Right cardiac atrium (tissue), 5 donors: ENCODE measurements at regions not wholly inside any gene's neighbourhood (a gene's known extent, or its start where the extent isn't known, plus 50 kb on each side); places are given as distances from the start of the nearest gene placed in this dataset.

Experiments used
- ATAC-seq, 2 donors: fragments of 200-7000 bp; cut with Tn5 transposase; one replicate each; pipeline versions ENCODE4 v1.8.0 to v1.9.1; 2020; ENCODE audit warnings: moderate library complexity in 2 of 2, mild to moderate bottlenecking in 1 of 2
- DNase-seq, 3 donors: peaks; one replicate each; pipeline ENCODE4 v3.0.0-alpha.2; 2020
- H3K27ac ChIP-seq: one replicate; pipeline ENCODE4 v1.5.1; 2013; ENCODE audit warnings: mild to moderate bottlenecking, low read length, control low read depth, moderate library complexity
- H3K27me3 ChIP-seq: one replicate; pipeline ENCODE4 v1.6.1; 2013; ENCODE audit not compliant: control insufficient read depth, insufficient read depth
- H3K4me1 ChIP-seq: one replicate; pipeline ENCODE4 v1.6.1; 2013; ENCODE audit warnings: low read length; ENCODE audit not compliant: control insufficient read depth, insufficient read depth
- H3K4me3 ChIP-seq: one replicate; pipeline ENCODE4 v1.5.1; 2013; ENCODE audit warnings: low read length, control low read depth
- H3K9me3 ChIP-seq: one replicate; pipeline ENCODE4 v1.6.1; 2013; ENCODE audit warnings: low read length; ENCODE audit not compliant: control insufficient read depth
- WGBS: extraction: QIAGEN DNeasy Blood & Tissue Kit; methylation state at CpG from one replicate; pipeline ENCODE4 v1.1.7; 2013; 5-methylcytosine and 5-hydroxymethylcytosine counted together
- intact Hi-C, 4 donors: fragments of 100-400 bp; cut with DNase I; formaldehyde crosslinking; loops; one replicate each; pipeline versions ENCODE4 v1.11.0 to v1.14.0; 2022 to 2023
- donor health status: healthy with polysubstance abuse.
- donor health status: DM: no; HTN: yes; CAD: no.
- donor health status: DM: no; HTN: no; CAD: no.
- donor health status: DM: no; HTN: yes; CAD: no; lungs with severe emphysema.
- donor health status: DM: yes; HTN: yes; CAD: no.

DNA sequence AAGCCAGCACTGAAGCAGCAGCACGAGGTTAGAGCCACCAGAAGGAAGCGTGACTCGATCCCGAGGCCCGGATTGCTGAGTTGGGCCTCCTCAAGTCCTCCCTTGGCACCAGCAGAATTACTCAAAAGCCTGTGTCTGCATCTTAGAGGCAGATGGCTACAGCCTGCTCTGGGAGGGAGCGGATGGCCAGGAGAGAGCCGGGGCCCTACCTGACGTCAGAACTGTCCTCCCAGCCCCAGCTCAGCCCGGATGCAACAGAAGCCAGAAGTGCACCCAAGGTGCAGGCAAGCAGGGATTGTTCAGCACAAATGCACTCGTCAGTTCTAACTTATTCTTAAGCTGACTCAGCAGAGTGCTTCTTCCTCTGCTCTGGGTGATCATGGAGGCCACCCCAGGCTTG is 155.5 kb upstream of the RPS6KA2 start:
- intact Hi-C loops = loop anchor here in 1 of 4 donors (10.0 kb wide), 1 partner anchor 172 kb away; the partner anchor contains the start of gene RNASET2
- no peak for DNase-seq

DNA sequence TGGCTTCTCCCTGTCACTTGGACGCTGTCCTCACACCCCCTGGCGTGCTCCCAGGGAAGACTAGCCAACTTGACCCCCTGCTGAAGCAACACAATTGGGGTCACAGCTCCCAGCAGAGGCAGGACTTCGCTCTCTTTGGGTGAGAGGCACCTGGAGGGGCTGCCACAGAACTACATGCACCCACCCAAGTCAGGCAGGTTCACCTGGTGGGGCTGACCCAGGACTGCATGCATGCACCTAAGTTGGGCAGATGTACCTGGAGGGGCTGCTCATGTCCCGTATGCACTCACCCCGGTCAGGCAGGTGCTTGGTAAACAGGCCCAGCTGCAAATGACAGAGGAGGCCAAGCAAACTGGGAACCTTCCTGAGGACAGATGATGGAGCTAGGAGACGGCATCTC is 154.3 kb upstream of the RPS6KA2 start:
- 79% methylated on average over 6 of the region's 6 CpGs for WGBS
- intact Hi-C loops = loop anchor here in 1 of 4 donors (10.0 kb wide), 1 partner anchor 173 kb away; the partner anchor contains the start of gene RNASET2
- DNase-seq = no peak
- Histone ChIP-seq H3K4me1 (no peaks in the 10 kb centered on the region), H3K4me3 (no peak overlapping the region), H3K27me3 (no peaks in the 10 kb centered on the region), H3K27ac (no peak overlapping the region), H3K9me3 (no peaks in the 10 kb centered on the region)
- ATAC-seq = no peak

More for the DNA sequence above, 155.5 kb upstream of the RPS6KA2 start:
- H3K9me3 ChIP-seq = no peaks in the 10 kb centered on the region
- no peaks in the 10 kb centered on the region for H3K27me3 ChIP-seq
- 74% methylated on average over 10 of the region's 10 CpGs for WGBS
- no peak overlapping the region for H3K27ac ChIP-seq
- no peaks in the 10 kb centered on the region for H3K4me1 ChIP-seq
- no peak overlapping the region for H3K4me3 ChIP-seq
- ATAC-seq = no peak

DNA sequence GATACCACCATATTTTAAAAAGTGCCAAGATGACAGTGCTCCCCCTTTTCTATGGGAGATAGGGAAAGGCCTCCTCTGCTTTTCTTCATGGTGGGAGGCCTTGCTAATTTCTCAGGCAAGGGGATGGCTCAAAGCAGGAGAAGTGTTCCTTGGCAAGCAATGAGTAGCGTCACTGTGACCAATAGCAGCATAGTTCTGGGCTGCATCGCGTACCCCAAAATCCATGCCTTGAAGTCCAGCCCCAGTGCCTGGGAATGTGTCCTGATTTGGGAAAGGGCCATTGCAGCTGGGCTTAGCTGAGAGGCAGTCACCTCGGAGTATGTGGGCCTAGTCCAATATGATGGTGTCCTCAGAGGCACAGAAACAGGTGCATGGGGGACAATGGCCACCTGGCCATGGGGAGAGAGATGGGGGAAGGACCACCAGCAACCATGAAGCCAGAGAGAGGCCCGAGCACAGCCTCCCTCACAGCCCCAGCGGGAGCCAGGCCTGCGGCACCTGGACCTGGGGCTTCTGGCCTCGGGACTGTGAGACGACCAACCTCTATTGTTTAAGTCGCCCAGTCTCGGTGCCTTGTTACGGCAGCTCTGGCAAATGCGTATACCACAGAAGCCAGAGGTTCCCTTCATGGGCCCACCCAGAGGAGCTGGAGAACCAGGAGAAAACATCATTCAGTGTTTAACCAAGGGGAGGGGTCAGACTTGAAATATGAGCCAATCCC is 153.1 kb upstream of the RPS6KA2 start:
- DNase-seq (no peak), ATAC-seq (no peak)
- intact Hi-C loops = loop anchor here (5.0 to 10.0 kb wide), 5 partner anchors 172 to 365 kb away; partner anchors contain the start of gene RNASET2 (in 2 of the 4)
- Histone ChIP-seq H3K9me3 (no peaks in the 10 kb centered on the region), H3K27me3 (no peaks in the 10 kb centered on the region), H3K4me3 (no peak overlapping the region), H3K4me1 (no peaks in the 10 kb centered on the region), H3K27ac (no peak overlapping the region)
- 95% methylated on average over 13 of the region's 13 CpGs for WGBS

- DNase-seq (no peak), ATAC-seq (no peak)
- Histone ChIP-seq H3K27ac (no peak overlapping the region), H3K9me3 (no peaks in the 10 kb centered on the region), H3K27me3 (no peaks in the 10 kb centered on the region), H3K4me3 (no peak overlapping the region), H3K4me1 (no peaks in the 10 kb centered on the region)
- 92% methylated on average over 11 of the region's 11 CpGs for WGBS
- intact Hi-C loops = loop anchor here (5.0 to 10.0 kb wide), 5 partner anchors 173 to 365 kb away; partner anchors contain the start of gene RNASET2 (in 1 of the 4)
Measured at GRCh38 chr6:166779381-166779780, 152.3 kb upstream of the RPS6KA2 start.

GRCh38 chr6:166778776-166779175 is 151.7 kb upstream of the RPS6KA2 start:
- ATAC-seq = no peak
- WGBS = 87% methylated on average over 14 of the region's 14 CpGs
- intact Hi-C loops = loop anchor here (5.0 to 10.0 kb wide), 5 partner anchors 174 to 366 kb away; partner anchors contain the start of gene RNASET2 (in 1 of the 4)

DNA sequence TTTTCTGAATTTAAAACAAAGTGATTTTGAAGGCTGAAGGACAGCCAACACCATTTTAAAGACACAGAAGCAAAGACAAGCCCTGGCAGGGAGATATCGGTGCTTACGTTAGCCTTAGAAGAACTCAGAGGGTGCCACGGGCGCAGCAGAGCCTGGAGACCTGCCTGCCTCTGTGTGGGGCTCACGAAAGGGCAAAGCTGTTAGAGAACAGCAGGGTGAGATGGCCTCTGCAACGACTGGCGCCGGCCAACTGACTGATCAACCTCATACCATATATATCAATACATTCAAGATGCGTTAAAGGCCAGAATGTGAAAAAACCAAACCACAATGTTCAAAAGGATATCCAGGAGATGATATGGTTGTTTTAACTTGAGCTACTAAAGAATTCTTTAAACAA is 151.0 kb upstream of the RPS6KA2 start:
- WGBS = 82% methylated on average over 9 of the region's 9 CpGs
- intact Hi-C loops = loop anchor here (5.0 to 10.0 kb wide), 5 partner anchors 174 to 367 kb away; partner anchors contain the start of gene RNASET2 (in 1 of the 4)

More at GRCh38 chr6:166778776-166779175, 151.7 kb upstream of the RPS6KA2 start:
- no peak overlapping the region for H3K4me3 ChIP-seq
- no peak for DNase-seq
- no peaks in the 10 kb centered on the region for H3K4me1 ChIP-seq
- H3K27ac ChIP-seq = no peak overlapping the region
- no peaks in the 10 kb centered on the region for H3K27me3 ChIP-seq
- no peaks in the 10 kb centered on the region for H3K9me3 ChIP-seq

DNA sequence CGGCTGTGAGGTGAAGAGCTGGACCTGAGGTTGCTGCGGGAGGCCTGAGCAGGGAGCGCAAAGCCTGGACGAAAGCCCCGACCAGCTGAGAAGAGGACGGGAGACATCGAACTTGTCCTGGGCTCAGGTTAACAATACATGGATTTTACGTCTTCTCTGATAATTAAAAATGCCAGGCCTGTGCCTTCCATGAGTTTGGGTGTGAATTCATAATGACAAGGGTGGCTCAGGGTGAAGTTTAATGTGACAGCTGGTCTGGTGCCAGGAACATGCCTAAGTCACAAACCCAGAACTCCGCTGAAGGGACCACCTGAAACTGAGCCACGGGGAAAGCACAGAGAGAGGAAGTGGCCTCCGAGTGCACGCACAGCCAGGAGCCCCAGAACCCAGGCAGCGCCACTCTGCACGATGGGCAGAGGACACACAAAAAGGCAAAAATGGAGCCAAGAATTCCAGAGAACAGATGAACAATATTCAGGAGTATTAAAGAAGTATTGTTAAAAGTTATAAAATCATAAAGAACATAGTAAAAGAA is 150.1 kb upstream of the RPS6KA2 start:
- DNase-seq = no peak
- no peak for ATAC-seq
- H3K4me3 ChIP-seq = no peak overlapping the region
- WGBS = 82% methylated on average over 14 of the region's 14 CpGs
- H3K27ac ChIP-seq = no peak overlapping the region
- intact Hi-C loops = loop anchor here (5.0 to 10.0 kb wide), 5 partner anchors 175 to 368 kb away; partner anchors contain the start of gene RNASET2 (in 1 of the 4)
- H3K4me1 ChIP-seq = no peaks in the 10 kb centered on the region
- no peaks in the 10 kb centered on the region for H3K27me3 ChIP-seq
- no peaks in the 10 kb centered on the region for H3K9me3 ChIP-seq

More for the DNA sequence above, 151.0 kb upstream of the RPS6KA2 start:
- DNase-seq (no peak), ATAC-seq (no peak)
- no peaks in the 10 kb centered on the region for H3K9me3 ChIP-seq
- H3K4me3 ChIP-seq = no peak overlapping the region
- H3K4me1 ChIP-seq = no peaks in the 10 kb centered on the region
- H3K27ac ChIP-seq = no peak overlapping the region
- H3K27me3 ChIP-seq = no peaks in the 10 kb centered on the region

DNA sequence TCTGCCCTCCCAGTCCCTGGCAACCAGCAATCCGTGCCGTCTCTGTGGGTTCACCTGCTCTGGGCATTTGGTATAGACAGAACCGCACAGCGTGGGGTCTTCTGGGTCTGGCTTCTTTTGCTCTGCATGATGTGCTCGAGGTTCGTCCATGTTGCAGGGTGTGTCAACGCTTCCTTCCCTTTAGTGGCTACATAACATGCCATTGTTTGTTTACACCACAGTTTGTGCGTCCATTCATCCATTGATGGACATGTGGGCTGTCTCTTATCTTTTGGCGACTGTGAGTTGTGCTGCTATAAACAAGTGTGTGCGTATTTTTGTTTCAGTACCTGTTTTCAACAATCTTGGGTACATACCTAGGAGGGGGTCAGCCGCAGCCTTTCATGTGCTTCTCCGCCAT is 149.5 kb upstream of the RPS6KA2 start:
- Histone ChIP-seq H3K27ac (no peak overlapping the region), H3K9me3 (no peaks in the 10 kb centered on the region), H3K4me1 (no peaks in the 10 kb centered on the region), H3K27me3 (no peaks in the 10 kb centered on the region), H3K4me3 (no peak overlapping the region)
- 84% methylated on average over 12 of the region's 12 CpGs for WGBS
- ATAC-seq = no peak
- intact Hi-C loops = loop anchor here (5.0 to 10.0 kb wide), 5 partner anchors 176 to 368 kb away; partner anchors contain the start of gene RNASET2 (in 1 of the 4)
- DNase-seq = no peak

DNA sequence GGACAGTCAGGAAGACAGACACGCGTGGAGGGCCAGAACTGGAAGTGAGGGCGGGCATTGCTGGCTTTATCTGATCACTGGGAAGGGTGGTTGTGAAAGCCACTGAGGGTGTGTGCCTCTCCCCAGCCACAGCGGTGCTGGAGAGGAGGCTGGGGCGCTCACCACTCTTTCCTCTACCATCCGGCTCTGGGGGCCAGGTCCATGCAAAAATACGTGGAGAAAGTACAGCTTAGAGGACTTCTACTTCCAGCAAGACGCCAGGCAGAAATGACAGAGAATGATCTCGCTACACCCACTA is 148.8 kb upstream of the RPS6KA2 start:
- Histone ChIP-seq H3K9me3 (no peaks in the 10 kb centered on the region), H3K27ac (no peak overlapping the region), H3K4me3 (no peak overlapping the region), H3K4me1 (no peaks in the 10 kb centered on the region), H3K27me3 (no peaks in the 10 kb centered on the region)
- intact Hi-C loops = loop anchor here (5.0 to 10.0 kb wide), 5 partner anchors 176 to 369 kb away; partner anchors contain the start of gene RNASET2 (in 1 of the 4)
- ATAC-seq (no peak), DNase-seq (no peak)
- 68% methylated on average over 9 of the region's 9 CpGs for WGBS

GRCh38 chr6:166775180-166775922 is 148.3 kb upstream of the RPS6KA2 start:
- WGBS = 45% methylated on average over 24 of the region's 24 CpGs
- H3K27me3 ChIP-seq = no peaks in the 10 kb centered on the region
- intact Hi-C loops = loop anchor here (5.0 to 10.0 kb wide), 5 partner anchors 177 to 369 kb away; partner anchors contain the start of gene RNASET2 (in 1 of the 4)
- no peak overlapping the region for H3K4me3 ChIP-seq
- H3K9me3 ChIP-seq = no peaks in the 10 kb centered on the region
- H3K27ac ChIP-seq = no peak overlapping the region
- DNase-seq = peak; percentile 41 to 76 (median 68)
- no peaks in the 10 kb centered on the region for H3K4me1 ChIP-seq
- ATAC-seq = peak in 1 of 2 donors; percentile 65
